ENCODE measurements at regions not wholly inside any gene's neighbourhood (a gene's known extent, or its start where the extent isn't known, plus 50 kb on each side); places are given as distances from the start of the nearest gene placed in this dataset.
"Not testable (repeated sequence)": the region's sequence is repeated elsewhere in the genome, so short reads cannot be mapped to it uniquely, and the experiment has no call there.

- no peak for DNase-seq
Observed at GRCh38 chr4:188437535-188437934, 298.3 kb downstream of the TRIML1 start.

DNA sequence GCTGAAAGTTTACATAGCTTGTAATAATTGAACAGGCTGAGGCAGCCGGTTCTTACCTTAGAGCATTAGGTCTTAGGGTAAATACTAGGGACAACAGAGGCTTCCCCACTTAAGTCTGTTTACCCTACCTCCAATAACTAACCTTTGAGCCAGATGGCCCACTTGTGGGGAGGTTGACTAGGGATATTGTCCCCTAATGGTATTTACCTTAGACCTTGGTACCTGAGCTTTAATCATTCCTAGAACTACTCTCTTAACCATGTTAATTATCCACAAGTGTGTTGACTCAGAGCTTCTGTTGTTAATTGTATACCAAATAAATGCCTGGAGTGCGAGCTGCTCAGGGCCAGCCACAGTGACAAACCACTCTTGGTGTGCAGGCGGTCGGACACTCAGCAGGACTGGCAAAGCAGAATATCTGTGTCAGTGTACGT lies 299.2 kb downstream of the TRIML1 start:
- not testable (repeated sequence) for DNase-seq

- DNase-seq, result no peak
Observed at GRCh38 chr4:188439641-188440311, 300.5 kb downstream of the TRIML1 start.

- DNase-seq, result no peak
Observed at GRCh38 chr4:188444500-188444899, 305.3 kb downstream of the TRIML1 start.

GRCh38 chr4:188448996-188449395 lies 309.8 kb downstream of the TRIML1 start:
- DNase-seq, result not testable (repeated sequence)

DNA sequence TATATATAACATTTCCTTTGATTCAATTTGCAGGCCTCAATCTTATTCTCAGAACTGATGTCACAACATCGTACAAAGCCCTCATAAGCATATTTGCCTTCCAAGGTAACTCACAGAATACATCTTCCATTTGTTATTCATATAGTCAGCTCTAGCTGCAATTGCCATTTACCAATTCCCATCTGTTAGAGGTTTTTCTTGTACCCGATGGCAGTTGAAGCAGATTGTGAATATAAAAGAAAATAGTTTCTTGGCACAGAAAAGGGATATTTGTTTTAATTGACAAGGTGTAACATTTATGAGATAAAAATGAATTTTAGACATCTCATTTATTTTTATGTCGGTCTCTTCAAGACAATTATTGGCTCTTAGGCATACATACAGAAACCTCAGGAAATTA lies 311.3 kb downstream of the TRIML1 start:
- no peak for DNase-seq

DNA sequence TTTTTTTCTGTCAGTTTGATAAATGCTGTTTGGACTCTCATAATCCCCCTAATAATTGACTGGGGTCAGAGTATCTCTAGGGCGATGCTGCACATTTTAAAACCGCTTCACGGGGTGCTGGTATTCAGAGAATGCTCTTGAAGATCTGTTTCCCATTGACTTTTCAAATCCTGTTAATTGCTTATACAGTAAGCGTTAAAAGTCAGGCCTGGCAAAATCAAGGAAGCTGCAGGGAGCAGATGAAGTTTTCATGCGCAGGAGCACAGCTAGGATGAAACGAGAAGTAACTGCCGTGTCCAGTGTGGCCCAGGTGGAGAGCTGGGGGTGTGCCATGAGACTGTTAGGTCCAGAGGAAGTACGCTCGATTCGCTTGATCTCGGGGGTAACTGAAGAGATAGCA lies 312.9 kb downstream of the TRIML1 start:
- no peak for DNase-seq

DNA sequence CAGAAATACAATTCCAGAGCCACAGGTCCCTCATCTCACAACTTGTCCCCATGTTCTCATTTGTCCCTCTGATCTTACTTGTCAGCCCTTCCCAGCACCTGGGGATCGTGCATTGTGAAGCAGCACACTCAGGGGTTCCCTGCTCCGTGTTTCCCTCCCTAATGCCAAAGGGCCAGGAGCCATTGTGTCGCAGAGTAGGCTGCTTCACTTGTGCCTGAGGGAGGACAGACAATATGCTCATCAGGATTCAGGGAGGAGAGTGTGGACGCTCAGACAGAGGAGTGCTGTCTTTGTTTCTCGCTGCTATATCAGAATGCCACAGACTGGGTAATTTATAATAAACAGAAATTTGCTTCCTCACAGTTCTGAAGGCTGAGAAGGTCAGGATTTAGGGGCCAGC lies 315.3 kb downstream of the TRIML1 start:
- DNase-seq, result no peak

GRCh38 chr4:188455062-188455752 lies 316.0 kb downstream of the TRIML1 start:
- no peak for DNase-seq

DNA sequence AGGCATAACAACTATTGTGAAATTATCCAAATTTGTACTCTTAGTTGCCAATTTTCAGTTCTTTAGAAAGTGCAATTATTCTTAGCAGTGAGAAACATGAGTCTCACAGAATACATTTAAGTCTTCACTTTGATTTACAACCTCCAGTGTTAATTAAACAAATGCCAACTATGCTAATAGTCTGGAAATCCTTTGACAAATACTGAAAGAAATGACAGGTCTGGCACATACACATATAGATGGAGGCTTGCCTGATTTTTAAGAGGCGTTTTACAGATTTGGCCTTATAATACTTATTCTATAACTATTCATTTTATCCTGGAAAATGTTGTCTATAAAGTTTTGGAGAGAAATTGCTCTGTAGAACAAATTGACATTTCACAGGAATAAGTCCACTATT lies 320.1 kb downstream of the TRIML1 start:
- DNase-seq, result no peak

GRCh38 chr4:188463909-188464308 lies 324.7 kb downstream of the TRIML1 start:
- no peak for DNase-seq

DNA sequence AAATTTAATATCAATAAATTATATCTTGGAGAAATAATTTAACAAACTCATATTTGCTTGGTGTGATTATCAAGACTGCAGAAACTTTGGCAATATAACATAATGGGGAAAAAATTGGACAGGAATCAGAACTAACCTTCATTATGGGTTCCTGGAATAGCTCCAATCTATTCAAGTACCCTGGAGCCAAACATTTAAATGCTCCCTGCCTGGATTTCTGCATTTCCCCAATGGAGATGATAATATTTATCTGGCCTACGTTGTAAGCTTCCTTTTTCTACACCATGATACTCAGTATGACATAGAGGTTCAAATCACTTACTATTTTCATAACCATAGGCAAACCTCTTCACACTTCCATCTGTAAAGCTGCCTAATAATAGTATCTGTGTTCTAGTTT lies 326.8 kb downstream of the TRIML1 start:
- DNase-seq, result no peak

- no peak for DNase-seq
Observed at GRCh38 chr4:188484256-188484655, 345.0 kb downstream of the TRIML1 start.

- no peak for DNase-seq
Observed at GRCh38 chr4:188485906-188486305, 346.7 kb downstream of the TRIML1 start.

- DNase-seq, result no peak
Observed at GRCh38 chr4:188492886-188493285, 353.6 kb downstream of the TRIML1 start.

DNA sequence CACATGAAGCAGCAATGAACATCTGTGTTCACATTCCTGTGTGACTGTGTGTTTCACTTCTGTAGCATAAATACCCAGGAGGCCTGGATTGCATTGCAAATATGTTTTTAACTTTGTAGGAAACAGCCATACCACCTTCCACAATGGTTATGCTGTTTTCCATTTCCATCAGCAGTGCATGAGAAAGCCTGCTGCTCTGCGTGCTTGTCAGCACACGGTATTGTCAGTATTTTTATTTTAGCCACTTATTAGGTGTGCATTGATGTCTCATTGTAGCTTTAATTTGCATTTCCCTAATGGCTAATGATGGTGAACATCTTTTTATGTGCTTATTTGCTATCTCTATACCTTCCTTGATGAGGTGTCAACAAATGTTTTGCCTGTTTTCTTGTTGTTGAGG lies 355.9 kb downstream of the TRIML1 start:
- no peak for DNase-seq

GRCh38 chr4:188511431-188511830 lies 372.2 kb downstream of the TRIML1 start:
- no peak for DNase-seq

DNA sequence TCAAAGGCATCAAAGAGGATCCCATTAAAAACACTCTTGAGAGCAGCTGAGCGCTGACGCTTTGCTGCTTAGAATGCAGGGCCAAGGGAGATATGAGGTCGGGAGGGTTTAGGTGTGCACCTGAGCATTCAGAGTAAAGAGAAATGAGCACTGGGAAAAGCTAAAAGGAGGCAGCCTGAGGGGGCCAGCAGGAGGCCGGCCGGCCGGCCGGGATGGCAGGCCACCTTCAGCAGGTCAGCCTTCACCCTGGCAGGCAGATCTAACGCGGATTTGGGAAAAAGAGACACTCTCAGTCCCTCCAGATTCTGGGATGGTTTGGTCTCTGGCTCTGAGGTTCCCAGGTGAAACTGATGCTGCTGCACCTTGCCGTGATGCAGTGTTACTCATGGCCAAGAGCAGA lies 393.5 kb downstream of the TRIML1 start:
- DNase-seq, result no peak

DNA sequence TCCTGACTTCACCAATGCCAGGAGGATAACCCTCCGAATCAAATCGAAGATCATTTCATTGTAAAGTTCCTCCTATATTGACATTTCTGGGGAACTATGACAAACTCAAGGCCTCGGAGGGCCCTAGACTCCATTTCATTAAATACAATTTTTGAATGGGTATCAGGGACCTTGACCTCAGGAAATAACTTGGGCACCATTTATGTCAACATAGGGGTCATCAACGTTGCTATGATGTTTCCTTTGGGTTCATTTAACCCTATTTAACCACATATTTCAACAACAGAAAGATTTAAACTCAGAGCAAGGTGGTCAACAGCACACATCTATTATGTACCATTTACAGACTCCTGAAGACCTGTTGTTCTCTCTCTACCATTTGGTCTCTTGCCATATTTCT lies 395.1 kb downstream of the TRIML1 start:
- no peak for DNase-seq

DNA sequence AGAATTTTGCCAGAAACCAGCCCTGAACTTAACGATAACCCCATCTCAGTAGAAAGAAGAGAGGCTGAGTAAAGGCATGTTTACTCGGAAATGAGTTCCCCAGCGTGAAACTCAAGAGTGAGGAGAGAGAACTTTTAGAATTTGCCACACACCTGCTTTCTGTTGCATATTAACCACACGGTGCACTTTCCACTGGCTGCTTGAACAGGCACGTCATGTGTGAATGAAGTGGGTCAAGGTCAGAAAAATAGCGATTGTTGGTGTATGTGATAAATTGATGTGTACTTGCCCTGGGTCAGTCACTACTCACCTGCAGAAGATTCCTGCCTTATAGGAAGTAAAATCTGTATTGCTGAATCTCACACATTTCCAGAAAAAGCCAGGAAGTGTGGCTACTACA lies 395.7 kb downstream of the TRIML1 start:
- DNase-seq, result no peak

- no peak for DNase-seq
Observed at GRCh38 chr4:188536826-188537225, 397.6 kb downstream of the TRIML1 start.

DNA sequence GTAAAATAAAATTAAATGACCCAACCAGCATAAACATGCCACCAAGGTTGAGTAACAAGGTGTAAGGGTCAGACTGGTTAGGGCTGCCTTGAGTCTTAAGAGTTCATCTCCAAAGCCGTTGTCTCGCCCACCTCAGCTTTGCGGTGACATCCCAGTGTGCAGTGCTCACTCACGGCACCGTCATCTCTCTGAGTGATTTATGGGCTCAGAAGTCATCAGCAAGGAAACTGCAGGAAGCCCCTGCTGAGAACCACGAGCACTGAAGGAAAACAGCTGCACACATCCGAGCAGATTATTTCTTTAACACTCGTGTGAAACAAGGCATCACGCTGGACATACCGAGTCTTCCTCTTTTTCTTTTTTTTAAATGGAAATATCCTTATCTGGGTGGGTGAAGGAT lies 411.1 kb downstream of the TRIML1 start:
- no peak for DNase-seq

DNA sequence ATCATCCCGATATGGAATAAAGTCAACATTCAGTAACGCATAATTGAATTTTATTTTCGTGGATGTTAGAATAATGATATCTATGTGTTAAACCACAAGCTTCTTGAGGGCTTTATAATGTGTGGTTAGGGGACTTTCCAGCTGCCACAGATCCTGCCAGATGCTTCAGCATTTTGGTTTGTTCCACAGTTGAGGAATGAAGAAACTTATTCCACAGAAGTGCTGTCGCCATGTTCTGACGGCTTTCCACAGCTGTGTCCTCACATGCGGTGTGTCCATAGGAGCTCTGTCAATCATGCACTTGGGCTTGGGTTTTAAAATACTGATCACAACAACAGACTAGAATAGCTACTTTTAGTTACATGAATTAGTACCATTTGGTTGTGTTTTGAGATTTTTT lies 411.9 kb downstream of the TRIML1 start:
- DNase-seq, result no peak

GRCh38 chr4:188552741-188553275 lies 413.6 kb downstream of the TRIML1 start:
- no peak for DNase-seq

DNA sequence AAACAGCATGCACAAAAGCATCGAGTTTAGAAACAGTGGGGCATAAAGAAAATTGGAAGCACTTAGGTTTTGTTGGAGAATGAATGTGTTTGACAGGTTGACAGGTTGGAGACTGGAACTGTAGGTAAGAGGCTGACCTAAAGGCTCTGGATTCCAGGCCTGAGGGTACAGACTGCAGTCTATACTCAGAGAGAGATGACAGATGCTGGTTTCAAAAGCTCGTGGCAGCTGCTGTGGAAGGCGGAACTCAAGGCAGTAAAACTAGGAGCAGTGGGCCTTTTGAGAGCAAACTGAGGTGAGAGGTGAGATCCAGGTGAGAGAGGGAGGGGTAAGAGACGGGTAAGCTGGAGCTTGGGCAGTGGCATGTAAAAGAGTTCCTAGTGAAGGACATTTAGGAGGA lies 415.2 kb downstream of the TRIML1 start:
- DNase-seq, result no peak
